PC-3 (cell line): ENCODE measurements at regions not wholly inside any gene's neighbourhood (a gene's known extent, or its start where the extent isn't known, plus 50 kb on each side); places are given as distances from the start of the nearest gene placed in this dataset.

Source experiments
- EZH2 ChIP-seq: fragments of 300-600 bp; sonication (generic); IDR thresholded peaks from one replicate; pipeline ENCODE4 v1.6.1; 2017; ENCODE audit warnings: antibody characterized with exemption, mild to moderate bottlenecking, low read length; ENCODE audit not compliant: unreplicated experiment
- EZH2phosphoT487 ChIP-seq: fragments of 300-600 bp; sonication (generic); IDR thresholded peaks from 2 replicates; pipeline ENCODE4 v1.6.1; 2018; ENCODE audit warnings: mild to moderate bottlenecking, antibody characterized with exemption, low read length, borderline replicate concordance
- TF ChIP-seq, protein P1 (sequence below): fragments of 300-600 bp; sonication (generic); conservative IDR thresholded peaks from 2 replicates; pipeline ENCODE4 v1.5.1; 2017; ENCODE audit warnings: antibody characterized with exemption, low read depth, mild to moderate bottlenecking, low read length

- no peak for TF ChIP-seq EZH2
- TF ChIP-seq, protein P1, sequence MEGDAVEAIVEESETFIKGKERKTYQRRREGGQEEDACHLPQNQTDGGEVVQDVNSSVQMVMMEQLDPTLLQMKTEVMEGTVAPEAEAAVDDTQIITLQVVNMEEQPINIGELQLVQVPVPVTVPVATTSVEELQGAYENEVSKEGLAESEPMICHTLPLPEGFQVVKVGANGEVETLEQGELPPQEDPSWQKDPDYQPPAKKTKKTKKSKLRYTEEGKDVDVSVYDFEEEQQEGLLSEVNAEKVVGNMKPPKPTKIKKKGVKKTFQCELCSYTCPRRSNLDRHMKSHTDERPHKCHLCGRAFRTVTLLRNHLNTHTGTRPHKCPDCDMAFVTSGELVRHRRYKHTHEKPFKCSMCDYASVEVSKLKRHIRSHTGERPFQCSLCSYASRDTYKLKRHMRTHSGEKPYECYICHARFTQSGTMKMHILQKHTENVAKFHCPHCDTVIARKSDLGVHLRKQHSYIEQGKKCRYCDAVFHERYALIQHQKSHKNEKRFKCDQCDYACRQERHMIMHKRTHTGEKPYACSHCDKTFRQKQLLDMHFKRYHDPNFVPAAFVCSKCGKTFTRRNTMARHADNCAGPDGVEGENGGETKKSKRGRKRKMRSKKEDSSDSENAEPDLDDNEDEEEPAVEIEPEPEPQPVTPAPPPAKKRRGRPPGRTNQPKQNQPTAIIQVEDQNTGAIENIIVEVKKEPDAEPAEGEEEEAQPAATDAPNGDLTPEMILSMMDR, result no peak
- TF ChIP-seq EZH2phosphoT487, result no peak
These were observed 614.7 kb upstream of the EPHA5 start for GRCh38 chr4:66284991-66285451.
